ENCODE measurements at regions not wholly inside any gene's neighbourhood (a gene's known extent, or its start where the extent isn't known, plus 50 kb on each side); places are given as distances from the start of the nearest gene placed in this dataset.

DNA sequence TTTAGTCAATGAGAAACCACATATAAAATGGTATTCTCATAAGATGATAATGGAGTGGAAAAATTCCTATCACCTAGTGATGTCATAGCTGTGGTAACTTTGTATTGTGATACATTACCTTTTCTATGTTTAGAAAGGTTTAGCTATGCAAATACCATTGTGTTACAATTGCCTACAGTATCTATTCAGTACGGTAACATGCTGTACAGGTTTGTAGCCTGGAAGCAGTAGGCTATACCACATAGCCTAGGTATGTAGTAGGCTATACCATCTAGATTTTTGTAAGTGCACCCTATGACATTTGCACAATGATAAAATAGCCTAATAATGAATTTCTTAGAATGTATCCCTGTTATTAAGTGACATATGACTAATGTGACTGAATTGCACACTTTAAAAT is 50.5 kb upstream of the CCDC196 start:
- no peak for DNase-seq
